COLO668 (cell line): ENCODE measurements at regions not wholly inside any gene's neighbourhood (a gene's known extent, or its start where the extent isn't known, plus 50 kb on each side); places are given as distances from the start of the nearest gene placed in this dataset.
"Not testable (repeated sequence)": the region's sequence is repeated elsewhere in the genome, so short reads cannot be mapped to it uniquely, and the experiment has no call there.

Experiments
- DNase-seq: peaks from one replicate; lab custom pipeline; 2025; ENCODE audit not compliant: unreplicated experiment; lab: John Stamatoyannopoulos, UW

DNA sequence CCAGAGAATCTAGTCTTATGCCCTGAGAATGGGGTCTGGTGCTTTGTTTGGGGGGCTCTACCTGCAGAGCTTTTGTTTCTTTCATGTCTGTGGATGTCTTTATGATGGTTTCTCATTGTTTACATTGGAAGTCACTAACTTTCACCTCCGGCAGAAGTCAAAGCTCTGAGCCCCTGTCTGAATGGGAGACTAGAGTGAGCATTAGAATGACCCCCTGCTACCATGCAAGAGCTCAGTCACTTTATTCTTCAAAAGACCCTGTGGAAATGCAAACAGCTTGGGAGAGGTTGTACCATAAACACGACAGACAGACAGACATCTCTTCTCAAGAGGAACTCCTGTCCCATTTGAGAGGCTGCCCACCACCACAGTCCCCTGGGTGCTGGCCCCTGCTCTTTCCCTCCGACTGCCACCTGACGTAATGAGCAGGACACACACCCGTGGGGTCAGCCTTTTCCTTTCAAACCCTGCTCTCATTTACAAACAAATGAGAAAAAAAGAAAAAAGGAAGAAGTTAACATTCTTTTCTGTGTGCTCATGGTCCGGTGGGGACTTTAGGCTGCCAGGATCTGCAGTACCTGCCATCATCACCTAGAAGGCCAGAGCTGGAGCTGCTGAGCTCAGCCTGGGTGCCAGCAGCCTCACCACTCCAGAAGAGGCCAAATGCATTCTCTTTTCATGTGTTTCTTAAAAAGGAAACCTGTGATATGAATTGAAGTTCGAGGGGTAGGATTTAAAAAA, 91.6 kb downstream of the FZD1 start:
- no peak for DNase-seq

DNA sequence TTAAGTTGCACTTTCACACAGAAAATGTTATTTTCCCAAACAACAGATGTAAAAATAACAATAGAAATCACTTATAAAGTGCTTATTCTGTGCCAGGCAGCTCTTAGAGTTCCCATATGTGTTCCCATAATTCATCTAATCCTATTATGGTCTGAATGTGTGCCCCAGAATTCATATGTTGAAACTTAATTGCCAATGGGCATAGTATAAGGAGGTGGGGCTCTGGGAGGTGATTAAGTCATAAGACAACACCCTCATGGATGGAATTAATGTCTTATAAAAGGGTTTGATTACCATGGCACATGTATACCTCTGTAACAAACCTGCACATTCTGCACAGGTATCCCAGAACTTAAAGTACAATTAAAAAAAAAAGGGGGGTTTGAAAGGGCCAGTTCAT, 92.7 kb downstream of the FZD1 start:
- no peak for DNase-seq

GRCh38 chr7:91357379-91357778, 93.1 kb downstream of the FZD1 start:
- no peak for DNase-seq

DNA sequence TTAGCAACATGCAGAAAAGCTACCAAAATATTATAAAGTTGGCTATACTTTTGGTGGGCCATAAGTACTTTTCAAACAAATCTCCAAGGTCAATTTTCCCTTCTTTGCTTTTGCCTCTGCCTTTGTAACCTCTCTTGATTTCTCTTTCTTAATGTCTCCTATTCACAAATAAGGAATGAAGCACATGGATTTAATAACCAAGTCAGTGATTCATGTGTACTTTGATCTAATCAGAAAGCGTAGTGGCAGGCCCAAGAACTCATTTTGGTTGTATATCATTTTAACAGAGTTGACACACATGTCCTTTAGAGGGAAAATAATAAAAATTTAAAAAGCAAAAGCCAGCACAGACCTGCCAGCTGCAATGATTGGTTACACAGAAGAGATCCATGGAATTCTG, 93.7 kb downstream of the FZD1 start:
- no peak for DNase-seq

GRCh38 chr7:91358303-91358702, 94.1 kb downstream of the FZD1 start:
- DNase-seq = no peak

GRCh38 chr7:91365097-91365496, 100.9 kb downstream of the FZD1 start:
- DNase-seq = not testable (repeated sequence)

GRCh38 chr7:91366091-91366490, 101.9 kb downstream of the FZD1 start:
- DNase-seq = no peak

- no peak for DNase-seq
Measured at GRCh38 chr7:91367812-91368578, 103.8 kb downstream of the FZD1 start.

- DNase-seq = no peak
Measured at GRCh38 chr7:91372323-91372722, 108.1 kb downstream of the FZD1 start.

- DNase-seq = no peak
Measured at GRCh38 chr7:91373111-91373800, 109.0 kb downstream of the FZD1 start.

- no peak for DNase-seq
Measured at GRCh38 chr7:91374321-91374989, 110.2 kb downstream of the FZD1 start.

DNA sequence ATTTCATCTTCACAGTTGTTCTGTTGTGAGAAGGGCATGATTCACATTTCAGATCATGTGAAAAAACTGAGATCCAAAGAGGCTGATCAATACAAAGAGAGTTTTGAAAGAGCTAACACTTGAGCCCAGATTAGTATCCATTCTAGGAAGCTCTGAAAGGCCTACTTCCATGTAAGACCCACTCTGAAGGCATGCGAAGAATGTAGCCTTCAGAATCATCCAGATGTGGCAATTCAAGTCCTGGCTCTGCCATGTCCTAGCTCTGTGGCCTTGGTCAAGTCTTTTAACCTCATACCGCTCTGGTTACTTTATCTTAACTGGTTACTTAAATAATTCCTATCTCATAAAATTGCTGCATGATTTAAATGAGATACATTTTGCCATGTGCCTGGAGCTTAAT, 111.1 kb downstream of the FZD1 start:
- no peak for DNase-seq

DNA sequence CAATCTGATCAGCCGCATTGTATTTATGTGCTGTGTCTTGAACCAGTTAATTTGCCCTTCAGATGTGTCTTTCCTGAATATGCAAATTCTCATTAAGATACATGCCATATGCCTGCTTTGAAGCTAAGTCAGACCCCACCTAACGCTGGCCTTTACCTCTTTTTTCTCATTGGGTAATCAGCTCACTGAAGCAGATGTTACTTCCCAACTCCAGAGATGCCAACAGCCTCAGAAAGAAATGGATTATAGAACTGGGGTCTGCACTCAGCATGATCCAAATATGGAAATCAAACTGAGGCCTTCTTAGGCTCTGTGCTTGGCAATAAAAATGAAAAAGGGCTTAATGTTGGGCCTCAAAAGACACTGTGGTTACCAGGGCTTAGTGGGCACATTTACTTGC, 113.9 kb downstream of the FZD1 start:
- no peak for DNase-seq

GRCh38 chr7:91379236-91379635, 115.0 kb downstream of the FZD1 start:
- DNase-seq = no peak

DNA sequence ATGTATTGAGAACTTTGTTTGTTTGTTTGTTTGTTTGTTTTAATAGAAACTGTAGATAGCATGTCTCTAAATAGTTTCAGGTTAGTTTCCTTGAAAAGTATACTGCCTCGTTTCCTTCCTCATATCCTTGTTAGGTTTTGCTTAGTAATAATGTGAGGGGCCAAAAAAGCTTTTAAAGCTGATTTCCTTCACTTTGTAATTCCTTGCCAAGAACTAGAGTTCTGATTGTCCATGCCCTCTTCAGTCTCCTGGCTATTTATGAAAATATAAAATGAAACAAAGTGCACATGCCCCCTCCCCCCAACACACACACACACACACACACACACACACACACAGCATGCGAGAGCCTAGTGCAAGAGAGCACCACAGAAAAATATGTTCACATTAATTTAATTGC, 115.8 kb downstream of the FZD1 start:
- no peak for DNase-seq

- no peak for DNase-seq
Measured at GRCh38 chr7:91383053-91383904, 119.0 kb downstream of the FZD1 start.

DNA sequence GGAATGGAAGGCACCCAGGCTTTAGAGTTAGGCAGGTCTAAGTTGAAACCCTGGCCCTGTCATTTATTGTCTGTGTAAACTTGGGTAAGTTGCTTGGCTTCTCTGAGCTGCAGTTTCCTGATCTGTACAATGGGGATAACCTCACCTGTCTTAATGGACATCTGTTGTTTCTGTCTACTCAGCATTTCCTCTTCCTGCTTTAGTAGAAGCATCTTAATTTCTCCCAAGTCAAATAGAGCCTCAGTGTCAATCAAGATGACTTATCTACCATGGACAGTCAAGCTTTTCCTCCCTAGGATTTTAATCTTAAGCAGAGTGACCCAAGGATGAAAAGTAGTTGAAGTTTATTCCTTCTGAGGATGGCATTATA, 119.7 kb downstream of the FZD1 start:
- DNase-seq = no peak

GRCh38 chr7:91394757-91395156, 130.5 kb downstream of the FZD1 start:
- not testable (repeated sequence) for DNase-seq

- not testable (repeated sequence) for DNase-seq
Measured at GRCh38 chr7:91395313-91395712, 131.1 kb downstream of the FZD1 start.

DNA sequence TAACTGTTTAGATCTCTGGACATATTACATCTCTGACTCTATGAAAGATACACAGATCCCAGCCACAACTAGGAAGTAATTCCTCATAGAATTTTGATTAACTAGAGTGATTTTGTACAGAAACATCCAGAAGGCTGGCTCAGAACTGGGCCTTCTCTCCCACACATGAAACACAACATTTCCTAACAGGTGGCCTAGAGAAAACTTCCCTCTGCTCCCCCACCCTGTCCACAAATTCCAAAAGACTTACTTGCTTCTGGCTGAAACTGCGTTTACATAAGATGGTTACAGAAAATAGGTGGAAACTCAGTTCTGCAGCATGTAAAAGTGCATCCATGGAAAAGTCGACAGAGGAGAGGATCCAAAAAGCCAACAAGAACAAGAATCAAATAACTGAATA, 132.9 kb downstream of the FZD1 start:
- DNase-seq = no peak

GRCh38 chr7:91397612-91398011, 133.4 kb downstream of the FZD1 start:
- peak; percentile 41 for DNase-seq
